HG02970 (cell line): ENCODE measurements at regions not wholly inside any gene's neighbourhood (a gene's known extent, or its start where the extent isn't known, plus 50 kb on each side); places are given as distances from the start of the nearest gene placed in this dataset.
"Not testable (repeated sequence)": the region's sequence is repeated elsewhere in the genome, so short reads cannot be mapped to it uniquely, and the experiment has no call there.

Experiments used
- ATAC-seq: cut with Tn5 transposase; IDR thresholded peaks from one replicate; pipeline ENCODE4 v1.9.1; 2021; ENCODE audit warnings: mild to moderate bottlenecking, moderate library complexity, moderate number of reproducible peaks; ENCODE audit not compliant: unreplicated experiment, low FRiP score

DNA sequence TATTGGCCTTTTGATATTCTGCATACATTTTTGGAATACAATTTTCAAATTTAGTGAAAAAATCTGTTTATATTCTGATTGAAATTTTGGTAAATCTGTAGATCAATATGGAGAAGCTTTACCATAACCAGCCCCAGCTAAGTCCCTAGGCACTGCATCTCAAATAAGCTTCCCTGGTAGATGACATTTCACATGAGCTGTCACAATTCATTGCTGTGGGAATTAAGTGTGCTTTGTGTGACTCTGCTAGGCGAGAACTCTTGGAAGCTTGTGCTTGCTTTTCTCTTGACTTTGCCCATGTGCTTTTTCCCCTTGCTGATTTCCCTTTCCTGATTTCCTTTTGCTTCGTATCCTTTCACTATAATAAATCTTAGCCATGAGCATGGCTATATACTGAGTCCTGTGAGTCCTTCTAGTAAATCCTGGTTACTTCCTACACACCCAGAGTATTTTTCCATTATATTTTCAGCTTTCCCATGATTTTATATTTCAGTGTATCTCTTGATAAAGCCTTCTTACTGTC, 166.5 kb upstream of the MMS22L start:
- ATAC-seq = no peak

DNA sequence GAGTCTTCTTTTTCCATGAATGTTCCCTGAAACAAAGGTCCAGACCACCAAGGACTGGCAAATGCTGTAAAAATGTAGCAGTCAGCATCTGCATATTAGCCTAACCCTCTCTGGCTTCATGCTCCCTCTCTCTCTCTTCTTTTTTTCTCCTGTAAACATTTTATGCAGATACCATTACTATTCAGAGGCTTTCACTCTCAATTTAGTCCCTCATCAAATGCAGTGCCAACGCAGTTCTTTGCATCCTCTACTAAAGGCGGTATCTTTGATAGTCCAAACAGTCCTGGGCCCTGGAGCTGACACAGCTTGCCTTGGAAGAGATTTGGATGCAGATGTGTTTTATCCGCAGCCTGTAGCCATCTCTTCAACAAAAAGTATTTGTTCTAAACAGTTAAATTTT, 167.1 kb upstream of the MMS22L start:
- ATAC-seq = no peak

DNA sequence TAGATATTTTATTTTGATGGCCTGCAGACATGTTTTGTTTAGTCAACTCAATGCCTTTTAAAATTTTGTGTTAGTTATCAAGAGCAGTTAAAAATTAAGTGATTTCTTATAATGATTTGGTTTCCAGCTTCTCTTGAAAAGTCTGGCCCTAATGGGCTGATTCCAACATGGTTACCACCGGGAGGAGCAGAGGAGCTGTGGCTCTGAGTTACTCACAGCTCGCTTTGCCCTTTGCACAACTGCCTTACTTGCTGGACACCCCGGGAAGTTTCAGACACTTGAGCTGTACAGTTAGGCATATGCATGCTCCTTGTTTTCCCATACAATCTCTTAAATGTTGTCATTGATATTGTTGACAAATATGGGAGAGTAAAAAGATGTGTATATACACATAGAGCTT, 173.1 kb upstream of the MMS22L start:
- ATAC-seq = no peak

DNA sequence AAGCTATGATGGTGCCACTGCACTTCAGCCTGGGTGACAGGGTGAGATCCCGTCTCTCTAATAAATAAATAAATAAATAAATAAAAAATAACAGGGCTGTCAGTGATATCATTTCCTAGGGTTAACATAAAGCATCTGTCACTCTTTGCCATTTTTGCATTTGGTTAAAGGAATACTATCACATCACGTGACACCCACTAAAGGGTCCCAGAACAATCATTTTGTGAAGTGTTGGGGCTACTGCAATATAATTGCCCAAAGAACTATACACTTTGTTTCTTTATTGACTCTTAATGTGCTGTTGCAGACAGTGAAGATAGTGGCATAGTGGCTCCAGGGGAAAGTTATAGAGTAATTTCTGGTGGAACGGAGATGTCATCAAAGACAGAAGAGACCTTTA, 176.5 kb upstream of the MMS22L start:
- no peak for ATAC-seq

DNA sequence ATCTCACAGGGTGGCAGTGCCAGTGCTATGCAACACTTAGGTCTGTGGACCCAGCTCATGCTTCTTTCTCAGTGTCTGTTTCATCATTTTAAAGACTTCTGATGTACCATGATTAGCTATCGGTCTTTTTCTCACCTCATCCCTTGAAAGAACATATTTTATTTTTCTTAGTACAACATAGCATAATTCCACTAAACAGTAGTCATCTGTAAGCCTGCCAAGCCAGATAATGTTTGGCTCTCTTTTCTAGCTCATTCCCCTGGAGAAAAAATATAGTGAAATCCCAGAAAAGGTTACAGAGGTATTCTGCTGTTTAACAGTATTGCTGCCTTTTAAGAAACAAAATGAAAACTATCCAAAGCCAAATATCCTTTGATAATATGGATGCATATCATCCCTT, 177.0 kb upstream of the MMS22L start:
- no peak for ATAC-seq

DNA sequence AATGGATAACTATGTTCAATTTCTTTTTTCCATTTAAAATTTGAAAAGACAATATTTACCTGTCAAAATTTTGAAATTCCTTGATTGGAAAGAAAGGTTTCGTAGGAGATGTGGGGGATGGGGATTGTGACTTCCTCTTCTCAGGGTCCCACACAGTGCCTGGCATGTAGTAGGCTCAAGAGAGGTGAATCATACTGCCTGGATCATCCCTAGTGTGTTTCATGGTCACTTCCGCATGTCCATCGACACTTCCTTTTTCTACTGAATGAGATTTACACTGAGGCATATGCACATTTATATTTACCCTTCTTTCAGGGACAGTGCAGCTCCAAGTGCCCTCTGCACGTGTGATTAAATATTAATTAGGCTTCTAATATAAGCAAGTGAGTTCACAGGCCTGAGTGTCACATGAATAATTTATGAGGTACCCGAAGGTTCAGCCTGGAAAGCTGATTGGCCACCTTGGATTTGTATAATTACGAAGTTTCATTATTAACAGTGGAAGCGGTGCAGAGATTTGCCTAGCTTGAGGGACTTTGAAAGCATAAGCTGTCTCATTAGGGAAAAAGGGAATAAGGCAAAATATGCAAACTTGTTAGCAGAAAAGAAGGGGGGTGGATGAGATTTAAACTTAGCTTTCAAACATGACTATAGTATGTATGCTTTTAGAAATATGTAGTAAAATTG, 177.5 kb upstream of the MMS22L start:
- ATAC-seq = no peak

DNA sequence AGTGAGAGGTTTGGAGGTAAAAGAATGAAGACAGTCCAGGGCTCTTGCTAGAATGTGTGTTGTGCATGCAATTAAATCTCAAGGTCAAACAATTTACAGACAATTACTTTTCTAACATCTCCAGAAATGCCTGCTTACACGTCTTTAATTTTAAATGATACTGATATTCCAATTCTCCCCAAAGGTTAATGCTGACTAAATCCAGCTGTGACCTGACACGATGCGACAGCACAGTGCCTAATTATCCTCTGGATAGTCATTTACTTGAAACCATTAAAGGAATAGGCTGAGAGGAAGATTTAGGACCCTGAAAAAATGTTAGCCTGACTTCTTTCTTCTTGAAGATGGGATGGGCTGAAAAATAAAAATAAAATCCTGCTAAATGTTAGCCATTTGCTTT, 178.2 kb upstream of the MMS22L start:
- no peak for ATAC-seq

DNA sequence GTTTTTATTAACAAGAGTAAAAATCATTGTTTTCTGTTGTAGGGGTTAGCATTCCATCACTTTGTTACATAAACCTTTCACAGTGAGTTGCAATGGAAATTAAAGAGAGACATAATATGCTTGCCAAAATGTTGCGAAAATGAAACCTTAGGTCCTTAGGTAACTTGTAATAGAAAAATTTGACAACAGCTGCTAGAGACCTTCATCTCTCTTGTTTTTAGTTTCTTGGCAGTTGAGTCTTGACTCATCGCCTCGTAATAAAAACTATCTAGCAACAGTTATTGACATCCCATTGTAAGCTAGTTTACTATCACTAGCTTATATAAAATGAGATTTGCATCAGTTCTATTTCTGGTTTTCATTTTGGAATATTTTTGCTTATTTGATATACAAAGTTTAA, 179.0 kb upstream of the MMS22L start:
- no peak for ATAC-seq

DNA sequence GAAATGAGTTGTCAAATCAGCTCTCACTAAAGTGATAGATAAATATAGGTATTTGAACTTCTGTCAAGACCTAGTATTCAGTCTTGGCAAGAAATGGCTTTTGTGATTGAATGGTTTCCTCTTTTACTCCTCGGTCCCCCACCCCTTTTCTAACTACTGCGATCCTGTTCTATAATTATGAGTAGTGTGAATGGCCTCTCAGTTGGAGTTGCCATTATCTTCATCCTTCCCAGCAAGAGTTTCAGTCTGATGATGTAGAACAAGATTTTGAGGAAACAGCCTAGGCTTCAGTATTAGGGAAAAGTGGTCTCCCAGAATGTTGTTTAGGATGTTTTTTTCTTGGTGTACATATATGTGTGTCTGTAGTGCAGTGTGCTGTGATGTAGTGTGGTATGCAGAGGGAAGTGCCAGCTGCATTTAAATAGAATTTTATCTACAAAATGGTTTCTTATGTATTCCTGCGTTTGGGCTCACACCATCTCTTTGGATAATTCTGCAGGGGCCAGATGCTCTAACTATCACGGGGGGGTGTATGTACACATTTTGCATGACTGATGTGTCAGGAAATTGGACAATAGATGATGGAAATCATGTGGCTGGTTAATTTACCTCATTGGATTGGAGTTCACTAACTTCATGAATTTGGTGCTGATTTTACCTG, 180.1 kb upstream of the MMS22L start:
- no peak for ATAC-seq

DNA sequence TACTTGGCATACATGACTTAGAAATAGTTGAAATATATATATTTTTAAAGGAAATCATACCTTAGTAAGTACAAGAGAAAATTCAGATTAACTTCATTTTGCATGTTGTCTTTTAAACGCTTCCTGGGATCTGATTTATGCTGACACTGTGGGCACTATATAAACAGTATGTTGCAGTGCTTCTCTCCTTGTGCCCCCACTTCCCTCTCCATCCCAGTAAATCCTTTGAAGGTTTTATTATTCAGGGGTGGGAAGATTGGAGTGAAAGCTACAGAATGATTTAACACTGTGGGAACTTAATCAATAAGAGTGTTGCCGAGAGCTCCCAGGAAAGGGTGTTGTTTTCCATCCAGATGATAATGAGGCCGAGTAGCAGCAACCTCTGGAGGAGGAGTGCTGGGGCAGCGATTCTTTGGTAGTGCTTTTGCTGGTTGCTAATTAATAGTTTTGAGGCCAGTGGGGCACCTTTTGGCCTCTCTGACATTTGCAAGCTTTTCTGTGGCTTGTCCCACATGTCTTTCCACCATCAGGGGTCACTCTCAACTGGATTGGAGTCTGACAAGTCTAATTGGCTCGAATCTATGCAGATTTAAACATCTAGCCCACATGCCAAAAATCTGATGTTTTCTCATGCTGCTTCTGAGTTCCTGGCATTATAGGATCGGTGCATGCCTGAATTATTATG, 183.0 kb upstream of the MMS22L start:
- no peak for ATAC-seq

DNA sequence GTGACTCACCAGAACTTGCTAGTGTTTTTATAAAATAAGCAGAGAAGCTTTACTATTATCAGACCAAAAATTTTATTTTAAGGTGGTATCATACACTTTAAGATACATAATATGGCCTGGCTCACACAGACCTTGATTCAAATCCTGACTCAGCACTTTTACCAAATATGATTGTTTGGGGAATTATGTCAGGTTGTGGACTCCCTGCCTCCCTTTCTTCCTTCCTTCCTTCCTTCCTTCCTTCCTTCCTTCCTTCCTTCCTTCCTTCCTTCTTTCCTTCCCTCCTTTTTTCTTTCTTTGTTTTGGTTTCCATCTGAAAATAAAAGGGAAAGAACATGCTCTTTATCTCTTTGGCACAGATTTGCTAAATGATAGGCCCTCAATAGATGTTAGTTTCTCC, 186.0 kb upstream of the MMS22L start:
- no peak for ATAC-seq

DNA sequence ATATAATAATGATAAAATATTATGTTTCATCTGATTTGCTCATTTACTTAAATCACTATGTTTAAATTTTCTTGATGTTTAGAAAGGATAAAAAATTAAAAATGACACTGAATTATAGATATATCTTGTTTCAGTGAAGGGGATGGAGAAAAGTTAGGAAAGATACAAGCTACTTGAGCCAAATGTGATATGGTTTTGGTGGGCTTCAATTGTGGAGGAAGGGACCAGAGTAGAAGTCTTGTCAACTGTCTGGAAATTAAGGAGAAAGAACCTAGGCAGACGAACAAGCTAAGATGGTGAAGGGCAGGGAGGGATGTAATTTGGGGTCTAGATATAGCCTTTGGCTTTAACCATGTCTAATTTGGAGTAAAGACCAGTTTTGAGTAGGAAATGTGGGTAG, 186.4 kb upstream of the MMS22L start:
- no peak for ATAC-seq

DNA sequence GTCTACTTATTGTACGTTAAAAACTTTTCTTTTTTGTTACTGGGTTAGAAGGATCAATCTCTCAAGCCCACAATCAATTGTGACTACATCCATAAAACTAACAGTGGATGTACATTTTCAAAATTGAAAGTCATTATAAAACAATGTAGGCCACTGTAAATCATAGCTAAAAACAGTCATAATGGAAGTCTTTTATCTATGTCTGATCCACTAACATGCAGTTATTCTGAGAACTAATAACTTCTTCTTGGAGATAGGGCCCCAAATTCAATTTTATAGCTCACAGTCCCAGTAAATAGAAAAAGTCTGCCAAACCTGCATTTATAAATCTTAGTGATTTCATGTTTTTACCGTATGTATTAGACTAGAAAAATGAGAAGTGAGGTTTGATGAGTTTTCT, 187.3 kb upstream of the MMS22L start:
- ATAC-seq = no peak

DNA sequence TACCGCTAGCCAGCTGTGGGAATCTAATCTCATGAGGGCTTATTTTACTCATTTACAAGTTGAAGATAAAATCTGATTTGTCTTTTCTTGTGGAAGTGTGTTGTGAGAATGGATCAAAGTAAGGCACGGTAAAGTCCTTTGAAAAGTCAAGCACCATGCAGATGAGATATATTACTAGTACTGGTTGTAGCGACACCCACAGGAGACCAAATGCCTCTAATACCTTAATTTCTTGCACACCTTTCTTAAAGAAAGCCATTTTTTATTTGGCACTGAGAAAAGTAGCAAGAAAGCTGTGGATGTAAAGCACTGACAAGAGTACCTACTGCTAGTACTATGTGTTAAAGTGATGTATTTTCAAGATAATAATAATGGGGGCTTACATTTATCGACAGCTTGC, 191.0 kb upstream of the MMS22L start:
- ATAC-seq = no peak

DNA sequence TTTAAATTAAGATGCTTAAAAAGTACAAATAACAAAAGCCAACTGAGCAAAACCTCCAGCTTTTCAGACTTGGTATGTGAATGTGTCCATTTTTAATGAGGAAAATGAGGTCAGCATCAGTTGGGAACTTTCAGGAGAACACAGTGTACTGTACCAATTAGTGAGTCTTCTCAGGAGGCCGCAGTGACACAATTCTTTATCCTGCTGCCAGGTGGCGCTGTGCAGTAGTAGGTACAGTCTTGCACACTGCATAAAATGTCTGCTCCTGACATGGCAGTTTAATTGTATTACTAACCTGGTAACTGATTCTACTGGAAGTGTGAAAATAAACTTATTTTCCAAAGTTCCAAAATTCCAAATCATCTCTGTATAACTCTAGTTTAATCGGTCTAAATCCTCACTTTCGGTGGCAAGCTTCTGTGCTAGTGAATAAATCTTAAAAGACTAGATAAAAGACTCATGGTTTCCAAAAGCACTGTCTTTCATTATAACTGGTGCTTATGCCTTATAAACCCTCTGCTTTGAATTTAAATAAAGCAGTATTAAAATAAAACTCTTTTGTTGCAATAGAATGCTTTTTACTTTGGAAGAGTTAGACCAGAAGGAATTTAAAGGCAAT, 214.8 kb upstream of the MMS22L start:
- ATAC-seq = peak; percentile 99

DNA sequence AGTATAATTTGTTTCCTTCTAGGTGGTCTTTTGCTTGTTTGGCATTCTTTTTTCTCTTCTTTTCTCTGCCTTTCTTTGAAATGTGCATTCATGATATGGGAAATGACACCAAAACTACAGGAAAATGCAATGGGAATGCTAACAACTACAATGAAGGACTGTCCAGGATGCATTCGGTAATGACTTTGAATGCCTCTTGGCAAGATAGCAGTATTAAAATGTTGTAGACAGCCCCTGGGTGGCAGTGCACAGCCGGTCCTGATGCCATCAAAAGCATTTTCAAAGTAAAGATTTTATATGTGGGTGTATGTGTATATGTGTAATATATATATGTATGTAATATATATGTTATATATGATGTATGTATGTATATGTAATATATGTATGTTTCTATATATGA, 218.8 kb upstream of the MMS22L start:
- no peak for ATAC-seq

DNA sequence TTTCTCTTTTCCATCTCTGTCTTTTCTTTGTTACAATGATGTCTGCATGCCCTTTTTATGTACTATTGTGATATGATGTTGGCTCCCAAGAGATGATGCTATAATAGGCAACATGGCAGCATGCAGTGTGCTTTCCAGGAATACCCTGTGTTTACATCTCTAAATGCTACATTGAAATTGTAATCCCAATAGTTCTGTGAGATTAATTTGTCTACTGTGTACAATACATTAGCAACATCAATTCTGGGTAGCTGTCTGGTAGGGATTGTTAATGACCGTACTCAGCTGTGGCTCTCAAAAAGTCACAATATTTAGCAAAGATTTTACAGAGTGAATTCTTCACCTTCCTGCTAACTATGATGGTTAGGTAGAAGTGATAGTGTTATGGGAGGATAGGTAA, 225.6 kb upstream of the MMS22L start:
- no peak for ATAC-seq

DNA sequence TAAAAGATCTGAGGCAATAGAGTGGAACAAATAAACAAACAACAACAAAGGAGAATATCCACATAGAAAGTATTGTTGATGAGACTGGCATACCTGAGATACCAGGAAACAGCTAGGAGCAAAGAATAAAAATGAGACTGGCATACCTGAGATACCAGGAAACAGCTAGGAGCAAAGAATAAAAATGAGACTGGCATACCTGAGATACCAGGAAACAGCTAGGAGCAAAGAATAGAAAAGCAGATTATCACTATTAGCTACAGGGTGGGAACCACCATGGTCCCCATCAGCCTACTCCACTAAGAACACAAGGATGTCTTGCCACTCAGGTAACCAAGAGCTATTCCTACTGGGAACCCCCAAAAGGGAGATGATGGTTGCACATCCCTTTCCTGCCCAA, 230.2 kb upstream of the MMS22L start:
- not testable (repeated sequence) for ATAC-seq

DNA sequence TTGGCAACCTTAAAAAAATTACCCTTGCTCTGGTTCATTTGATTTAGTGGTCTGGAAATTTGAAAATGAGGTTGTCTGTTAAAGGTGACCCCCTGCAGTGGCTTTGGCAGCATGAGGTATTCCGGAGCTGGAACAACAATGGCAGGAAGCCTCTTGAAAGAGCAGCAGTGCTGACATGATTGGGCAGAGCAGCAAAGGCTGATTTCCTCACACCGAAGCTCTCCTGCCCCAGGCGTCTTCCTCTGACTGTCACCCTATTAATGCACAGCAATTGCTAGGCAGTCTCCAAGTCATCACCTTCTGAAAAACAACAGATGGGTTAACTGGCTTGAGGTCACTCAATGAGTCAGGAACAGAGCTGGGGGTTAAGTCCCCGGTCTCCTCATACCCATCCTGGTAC, 241.8 kb upstream of the MMS22L start:
- ATAC-seq = no peak

DNA sequence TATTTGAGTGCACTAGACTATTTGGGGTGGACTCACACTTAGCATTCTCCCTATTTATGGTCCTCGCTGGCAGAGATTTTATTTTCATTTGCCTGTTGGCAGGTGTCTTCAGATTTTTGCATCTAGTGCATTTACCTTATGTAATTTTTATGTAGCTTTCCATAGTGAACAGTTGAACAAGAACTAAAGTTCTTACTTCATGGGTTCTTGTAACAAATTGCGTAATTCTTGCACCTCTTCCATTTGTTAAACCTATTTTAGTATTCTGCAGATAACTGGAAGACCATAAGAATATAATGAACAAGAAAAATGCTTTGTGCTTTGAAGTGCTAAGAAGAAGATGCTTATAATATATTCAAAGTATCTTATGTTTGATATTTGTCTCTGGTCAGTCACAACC, 252.8 kb upstream of the MMS22L start:
- ATAC-seq = no peak

DNA sequence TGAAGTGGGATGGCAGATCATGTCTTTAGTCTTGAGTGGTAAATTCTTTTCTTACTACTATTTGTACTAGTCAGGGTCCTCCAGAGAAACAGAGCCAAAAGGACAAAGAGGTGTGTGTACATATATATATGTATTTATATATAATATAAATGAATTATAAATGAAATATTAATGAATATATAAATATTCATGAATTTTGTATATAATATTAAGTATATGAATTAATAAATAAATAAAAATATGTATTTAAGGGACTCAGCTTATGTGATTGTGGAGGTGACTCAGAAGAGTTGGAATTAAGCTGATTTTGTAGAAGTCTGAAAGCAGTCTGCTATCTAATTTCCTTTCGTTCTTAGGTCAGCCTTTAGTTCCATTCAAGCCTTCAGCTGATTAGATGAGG, 265.3 kb upstream of the MMS22L start:
- no peak for ATAC-seq
